WTC11 (cell line): ENCODE measurements at regions not wholly inside any gene's neighbourhood (a gene's known extent, or its start where the extent isn't known, plus 50 kb on each side); places are given as distances from the start of the nearest gene placed in this dataset.

ENCODE experiments used
- ATAC-seq: fragments of 200-7000 bp; cut with Tn5 transposase; 2 replicates; pipeline ENCODE4 v1.10.0; 2021; ENCODE audit warnings: mild to moderate bottlenecking, moderate library complexity
- CTCF ChIA-PET: fragments of 300-600 bp; sonication (Branson Sonifier 250); formaldehyde crosslinking; loops from one replicate; lab custom pipeline; 2021; ENCODE audit warnings: antibody characterized with exemption; lab: Charles Lee
- POLR2A ChIA-PET: fragments of 350-600 bp; sonication (Branson Sonifier 250); formaldehyde crosslinking; loops from one replicate; lab custom pipeline; 2021; ENCODE audit warnings: antibody characterized with exemption; lab: Charles Lee
- DNase-seq: peaks from one replicate; pipeline ENCODE4 v3.0.0; 2021; ENCODE audit warnings: low spot score
- H3K27ac Mint-ChIP-seq: 2 replicates; pipeline ENCODE4 v1.8.0; 2021; ENCODE audit warnings: mixed read lengths
- H3K27me3 Mint-ChIP-seq: 2 replicates; pipeline ENCODE4 v1.8.0; 2021; ENCODE audit warnings: low read depth, mild to moderate bottlenecking, moderate library complexity, mixed read lengths
- H3K36me3 Mint-ChIP-seq: 2 replicates; pipeline ENCODE4 v1.8.0; 2021; ENCODE audit warnings: mixed read lengths
- H3K4me1 Mint-ChIP-seq: 2 replicates; pipeline ENCODE4 v1.8.0; 2022; ENCODE audit warnings: mixed read lengths
- H3K4me3 Mint-ChIP-seq: 2 replicates; pipeline ENCODE4 v1.8.0; 2021; ENCODE audit warnings: mild to moderate bottlenecking, moderate library complexity, mixed read lengths
- H3K9me3 Mint-ChIP-seq: 2 replicates; pipeline ENCODE4 v1.8.0; 2021; ENCODE audit warnings: mixed read lengths
- ATF1 ChIP-seq: sonication (generic); formaldehyde crosslinking; IDR thresholded peaks from 2 replicates; pipeline ENCODE4 v1.8.1; 2023; ENCODE audit warnings: mild to moderate bottlenecking, moderate library complexity, missing genetic modification reagents
- EMX1 ChIP-seq: fragments of 250-450 bp; sonication (Bioruptor Pico); IDR thresholded peaks from 2 replicates; pipeline ENCODE4 v1.8.0; 2021; ENCODE audit warnings: mild to moderate bottlenecking
- FOXJ3 ChIP-seq: sonication (generic); formaldehyde crosslinking; IDR thresholded peaks from 2 replicates; pipeline ENCODE4 v1.9.0; 2021; ENCODE audit warnings: missing genetic modification reagents, mild to moderate bottlenecking, borderline replicate concordance
- FOXK1 ChIP-seq: sonication (generic); formaldehyde crosslinking; IDR thresholded peaks from 2 replicates; pipeline ENCODE4 v1.8.0; 2022; ENCODE audit warnings: mild to moderate bottlenecking, moderate library complexity, missing genetic modification reagents
- MXD4 ChIP-seq: fragments of 250-450 bp; sonication (Bioruptor Pico); IDR thresholded peaks from 2 replicates; pipeline ENCODE4 v1.8.0; 2021; ENCODE audit warnings: mild to moderate bottlenecking, moderate library complexity, borderline replicate concordance
- NFYB ChIP-seq: sonication (generic); formaldehyde crosslinking; conservative IDR thresholded peaks from 2 replicates; pipeline ENCODE4 v1.8.0; 2022; ENCODE audit warnings: low read depth, missing genetic modification reagents
- PRRX2 ChIP-seq: fragments of 250-450 bp; sonication (Bioruptor Pico); IDR thresholded peaks from 2 replicates; pipeline ENCODE4 v1.8.0; 2021; ENCODE audit warnings: mild to moderate bottlenecking
- RORB ChIP-seq: fragments of 250-450 bp; sonication (Bioruptor Pico); IDR thresholded peaks from 2 replicates; pipeline ENCODE4 v1.9.0; 2021; ENCODE audit warnings: mild to moderate bottlenecking
- TCF7 ChIP-seq: sonication (generic); formaldehyde crosslinking; IDR thresholded peaks from 2 replicates; pipeline ENCODE4 v1.8.0; 2022; ENCODE audit warnings: mild to moderate bottlenecking, low read depth, missing genetic modification reagents, moderate library complexity
- TEAD1 ChIP-seq: sonication (generic); formaldehyde crosslinking; IDR thresholded peaks from 2 replicates; pipeline ENCODE4 v1.8.0; 2022; ENCODE audit warnings: mild to moderate bottlenecking, missing genetic modification reagents
- TEAD4 ChIP-seq: sonication (generic); formaldehyde crosslinking; IDR thresholded peaks from 2 replicates; pipeline ENCODE4 v1.8.0; 2022; ENCODE audit warnings: mild to moderate bottlenecking, missing genetic modification reagents
- ZNF232 ChIP-seq: sonication (generic); formaldehyde crosslinking; IDR thresholded peaks from 2 replicates; pipeline ENCODE4 v1.8.0; 2022; ENCODE audit warnings: mild to moderate bottlenecking, missing genetic modification reagents
- ZNF423 ChIP-seq: fragments of 250-450 bp; sonication (Bioruptor Pico); IDR thresholded peaks from 2 replicates; pipeline ENCODE4 v2.1.2; 2022; ENCODE audit warnings: mild to moderate bottlenecking, moderate library complexity
- ZNF671 ChIP-seq: fragments of 250-450 bp; sonication (Bioruptor Pico); IDR thresholded peaks from 2 replicates; pipeline ENCODE4 v1.8.0; 2021; ENCODE audit warnings: mild to moderate bottlenecking
- TF ChIP-seq, protein P1 (sequence below): sonication (generic); formaldehyde crosslinking; IDR thresholded peaks from 2 replicates; pipeline ENCODE4 v1.8.0; 2023; ENCODE audit warnings: missing genetic modification reagents
- TF ChIP-seq, protein P2 (sequence below): sonication (generic); formaldehyde crosslinking; IDR thresholded peaks from 2 replicates; pipeline ENCODE4 v1.8.1; 2022; ENCODE audit warnings: low read depth, missing genetic modification reagents, borderline replicate concordance
- TF ChIP-seq, protein P3 (sequence below): sonication (generic); formaldehyde crosslinking; IDR thresholded peaks from 2 replicates; pipeline ENCODE4 v1.8.1; 2023; ENCODE audit warnings: mild to moderate bottlenecking, missing genetic modification reagents, borderline replicate concordance
- TF ChIP-seq, protein P4 (sequence below): fragments of 250-450 bp; sonication (Bioruptor Pico); conservative IDR thresholded peaks from 2 replicates; pipeline ENCODE4 v1.9.0; 2021; ENCODE audit warnings: mild to moderate bottlenecking
- TF ChIP-seq, protein P5 (sequence below): fragments of 250-450 bp; sonication (Bioruptor Pico); IDR thresholded peaks from 2 replicates; pipeline ENCODE4 v1.9.0; 2021; ENCODE audit warnings: mild to moderate bottlenecking
- TF ChIP-seq, protein P6 (sequence below): sonication (generic); formaldehyde crosslinking; conservative IDR thresholded peaks from 2 replicates; pipeline ENCODE4 v1.8.1; 2022; ENCODE audit warnings: mild to moderate bottlenecking, missing genetic modification reagents
- TF ChIP-seq, protein P7 (sequence below): fragments of 250-450 bp; sonication (Bioruptor Pico); IDR thresholded peaks from 2 replicates; pipeline ENCODE4 v1.9.0; 2021; ENCODE audit warnings: mild to moderate bottlenecking
- TF ChIP-seq, protein P8 (sequence below): fragments of 250-450 bp; sonication (Bioruptor Pico); IDR thresholded peaks from 2 replicates; pipeline ENCODE4 v1.8.0; 2021; ENCODE audit warnings: mild to moderate bottlenecking

DNA sequence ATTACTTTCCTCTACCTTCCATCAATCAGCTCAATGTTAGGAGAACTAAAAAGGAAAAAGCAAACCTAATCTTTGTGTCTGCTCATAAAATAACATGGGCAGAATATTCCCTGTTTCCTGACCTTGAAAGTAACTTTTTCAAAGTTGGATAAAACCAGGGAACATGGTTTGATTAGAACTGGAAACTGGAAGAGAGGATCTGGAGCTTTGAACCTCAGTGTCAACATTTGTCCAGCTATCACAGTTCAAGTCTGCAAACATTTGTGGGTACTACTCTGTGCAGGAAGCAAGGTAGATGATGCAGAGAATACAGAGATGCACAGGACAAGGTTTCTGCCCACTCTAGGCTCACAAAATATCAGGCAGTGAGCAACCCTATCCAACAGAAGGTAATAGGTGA lies 86.4 kb upstream of the TAB3 start:
- Mint-ChIP-seq H3K4me1 (peaks cover 14% of the 10 kb centered on the region), H3K36me3 (no peaks in the 10 kb centered on the region), H3K4me3 (no peak overlapping the region), H3K27me3 (peaks cover 10% of the 10 kb centered on the region; the same call in 1 of the 2 replicates), H3K27ac (no peak overlapping the region), H3K9me3 (no peaks in the 10 kb centered on the region)
- TF ChIP-seq, protein P1, sequence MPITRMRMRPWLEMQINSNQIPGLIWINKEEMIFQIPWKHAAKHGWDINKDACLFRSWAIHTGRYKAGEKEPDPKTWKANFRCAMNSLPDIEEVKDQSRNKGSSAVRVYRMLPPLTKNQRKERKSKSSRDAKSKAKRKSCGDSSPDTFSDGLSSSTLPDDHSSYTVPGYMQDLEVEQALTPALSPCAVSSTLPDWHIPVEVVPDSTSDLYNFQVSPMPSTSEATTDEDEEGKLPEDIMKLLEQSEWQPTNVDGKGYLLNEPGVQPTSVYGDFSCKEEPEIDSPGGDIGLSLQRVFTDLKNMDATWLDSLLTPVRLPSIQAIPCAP (CRISPR knock-in tag), result no peak
- TF ChIP-seq TCF7 (CRISPR knock-in tag) (no peak), TEAD1 (CRISPR knock-in tag) (no peak), NFYB (CRISPR knock-in tag) (no peak), PRRX2 (CRISPR knock-in tag) (no peak), TEAD4 (CRISPR knock-in tag) (no peak), ZNF671 (no peak)
- TF ChIP-seq, protein P2, sequence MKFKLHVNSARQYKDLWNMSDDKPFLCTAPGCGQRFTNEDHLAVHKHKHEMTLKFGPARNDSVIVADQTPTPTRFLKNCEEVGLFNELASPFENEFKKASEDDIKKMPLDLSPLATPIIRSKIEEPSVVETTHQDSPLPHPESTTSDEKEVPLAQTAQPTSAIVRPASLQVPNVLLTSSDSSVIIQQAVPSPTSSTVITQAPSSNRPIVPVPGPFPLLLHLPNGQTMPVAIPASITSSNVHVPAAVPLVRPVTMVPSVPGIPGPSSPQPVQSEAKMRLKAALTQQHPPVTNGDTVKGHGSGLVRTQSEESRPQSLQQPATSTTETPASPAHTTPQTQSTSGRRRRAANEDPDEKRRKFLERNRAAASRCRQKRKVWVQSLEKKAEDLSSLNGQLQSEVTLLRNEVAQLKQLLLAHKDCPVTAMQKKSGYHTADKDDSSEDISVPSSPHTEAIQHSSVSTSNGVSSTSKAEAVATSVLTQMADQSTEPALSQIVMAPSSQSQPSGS (CRISPR knock-in tag), result no peak
- TF ChIP-seq, protein P3, sequence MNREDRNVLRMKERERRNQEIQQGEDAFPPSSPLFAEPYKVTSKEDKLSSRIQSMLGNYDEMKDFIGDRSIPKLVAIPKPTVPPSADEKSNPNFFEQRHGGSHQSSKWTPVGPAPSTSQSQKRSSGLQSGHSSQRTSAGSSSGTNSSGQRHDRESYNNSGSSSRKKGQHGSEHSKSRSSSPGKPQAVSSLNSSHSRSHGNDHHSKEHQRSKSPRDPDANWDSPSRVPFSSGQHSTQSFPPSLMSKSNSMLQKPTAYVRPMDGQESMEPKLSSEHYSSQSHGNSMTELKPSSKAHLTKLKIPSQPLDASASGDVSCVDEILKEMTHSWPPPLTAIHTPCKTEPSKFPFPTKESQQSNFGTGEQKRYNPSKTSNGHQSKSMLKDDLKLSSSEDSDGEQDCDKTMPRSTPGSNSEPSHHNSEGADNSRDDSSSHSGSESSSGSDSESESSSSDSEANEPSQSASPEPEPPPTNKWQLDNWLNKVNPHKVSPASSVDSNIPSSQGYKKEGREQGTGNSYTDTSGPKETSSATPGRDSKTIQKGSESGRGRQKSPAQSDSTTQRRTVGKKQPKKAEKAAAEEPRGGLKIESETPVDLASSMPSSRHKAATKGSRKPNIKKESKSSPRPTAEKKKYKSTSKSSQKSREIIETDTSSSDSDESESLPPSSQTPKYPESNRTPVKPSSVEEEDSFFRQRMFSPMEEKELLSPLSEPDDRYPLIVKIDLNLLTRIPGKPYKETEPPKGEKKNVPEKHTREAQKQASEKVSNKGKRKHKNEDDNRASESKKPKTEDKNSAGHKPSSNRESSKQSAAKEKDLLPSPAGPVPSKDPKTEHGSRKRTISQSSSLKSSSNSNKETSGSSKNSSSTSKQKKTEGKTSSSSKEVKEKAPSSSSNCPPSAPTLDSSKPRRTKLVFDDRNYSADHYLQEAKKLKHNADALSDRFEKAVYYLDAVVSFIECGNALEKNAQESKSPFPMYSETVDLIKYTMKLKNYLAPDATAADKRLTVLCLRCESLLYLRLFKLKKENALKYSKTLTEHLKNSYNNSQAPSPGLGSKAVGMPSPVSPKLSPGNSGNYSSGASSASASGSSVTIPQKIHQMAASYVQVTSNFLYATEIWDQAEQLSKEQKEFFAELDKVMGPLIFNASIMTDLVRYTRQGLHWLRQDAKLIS (CRISPR knock-in tag), result no peak
- TF ChIP-seq, protein P4, sequence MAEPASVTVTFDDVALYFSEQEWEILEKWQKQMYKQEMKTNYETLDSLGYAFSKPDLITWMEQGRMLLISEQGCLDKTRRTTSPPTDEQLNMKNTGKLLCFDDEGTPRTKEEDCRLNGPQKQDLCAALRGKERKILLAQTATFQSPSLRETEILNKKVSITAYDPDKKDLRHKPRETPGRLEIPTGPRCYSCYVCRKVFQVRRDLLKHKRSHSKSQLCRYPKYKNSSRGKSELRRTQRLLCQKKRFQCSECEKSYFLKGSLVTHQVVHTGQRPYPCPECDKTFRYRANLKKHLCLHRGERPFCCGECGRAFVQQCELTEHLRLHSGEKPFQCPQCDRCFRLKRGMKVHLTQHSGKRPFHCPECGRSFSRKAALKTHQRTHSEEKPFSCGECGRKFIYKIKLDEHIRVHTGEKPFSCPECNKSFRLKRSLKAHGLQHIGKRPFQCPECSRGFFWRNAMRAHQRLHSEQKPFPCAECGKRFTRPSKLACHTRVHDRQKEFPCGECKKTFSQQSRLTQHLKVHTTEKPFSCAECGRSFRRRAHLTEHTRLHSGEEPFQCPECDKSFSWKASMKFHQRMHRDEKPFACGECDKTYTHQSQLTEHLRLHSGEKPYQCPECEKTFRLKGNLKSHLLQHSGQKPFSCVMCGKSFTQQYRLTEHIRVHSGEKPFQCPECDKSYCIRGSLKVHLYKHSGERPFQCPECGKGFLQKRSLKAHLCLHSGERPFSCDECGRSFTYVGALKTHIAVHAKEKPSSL (CRISPR knock-in tag), result no peak
- DNase-seq, result no peak
- ChIA-PET POLR2A (no interaction called here), CTCF (no interaction called here)
- no peak for ATAC-seq

DNA sequence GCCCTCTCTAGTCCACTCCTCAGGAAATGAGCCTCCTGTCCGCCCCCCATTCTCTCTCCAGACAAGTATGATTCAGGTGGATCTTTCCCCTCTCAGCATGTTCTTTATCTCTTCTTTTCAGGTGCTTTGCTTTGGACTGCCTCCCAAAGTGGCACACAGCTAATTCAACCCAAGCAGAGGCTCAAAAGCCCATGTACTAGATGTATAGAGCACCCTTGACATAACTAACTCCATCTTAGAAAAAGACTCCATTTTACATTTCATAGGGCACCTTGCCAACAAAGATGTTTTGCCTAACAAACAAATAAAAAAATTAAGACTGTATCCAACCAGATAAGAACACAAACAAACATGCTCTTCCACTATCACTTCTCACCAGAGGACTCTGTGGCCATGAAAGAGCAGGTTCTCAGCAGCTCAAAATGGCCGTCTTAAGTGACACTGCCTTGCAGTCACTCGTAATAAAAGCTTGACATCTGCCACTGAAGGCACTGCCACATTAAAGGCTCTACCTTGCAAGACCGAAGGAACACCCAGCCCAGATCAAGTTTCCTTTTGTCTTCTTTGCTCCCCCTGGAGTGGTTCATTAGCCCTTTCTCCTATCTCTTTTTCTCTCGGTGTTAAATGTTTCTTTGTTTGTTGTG lies 84.9 kb upstream of the TAB3 start:
- Mint-ChIP-seq H3K36me3 (no peaks in the 10 kb centered on the region), H3K4me1 (peaks cover 14% of the 10 kb centered on the region), H3K27ac (no peak overlapping the region), H3K9me3 (no peaks in the 10 kb centered on the region), H3K4me3 (no peak overlapping the region), H3K27me3 (peaks cover 10% of the 10 kb centered on the region; the same call in 1 of the 2 replicates)
- DNase-seq (no peak), ATAC-seq (peak; percentile 49)
- POLR2A ChIA-PET, result no interaction called here
- CTCF ChIA-PET, result interaction anchor here (1.6 kb wide), 1 partner anchor 25 kb away, joined by 3 read pairs; no protein-coding TSS in a partner anchor
- no peak for TF ChIP-seq ATF1
- TF ChIP-seq, protein P5, sequence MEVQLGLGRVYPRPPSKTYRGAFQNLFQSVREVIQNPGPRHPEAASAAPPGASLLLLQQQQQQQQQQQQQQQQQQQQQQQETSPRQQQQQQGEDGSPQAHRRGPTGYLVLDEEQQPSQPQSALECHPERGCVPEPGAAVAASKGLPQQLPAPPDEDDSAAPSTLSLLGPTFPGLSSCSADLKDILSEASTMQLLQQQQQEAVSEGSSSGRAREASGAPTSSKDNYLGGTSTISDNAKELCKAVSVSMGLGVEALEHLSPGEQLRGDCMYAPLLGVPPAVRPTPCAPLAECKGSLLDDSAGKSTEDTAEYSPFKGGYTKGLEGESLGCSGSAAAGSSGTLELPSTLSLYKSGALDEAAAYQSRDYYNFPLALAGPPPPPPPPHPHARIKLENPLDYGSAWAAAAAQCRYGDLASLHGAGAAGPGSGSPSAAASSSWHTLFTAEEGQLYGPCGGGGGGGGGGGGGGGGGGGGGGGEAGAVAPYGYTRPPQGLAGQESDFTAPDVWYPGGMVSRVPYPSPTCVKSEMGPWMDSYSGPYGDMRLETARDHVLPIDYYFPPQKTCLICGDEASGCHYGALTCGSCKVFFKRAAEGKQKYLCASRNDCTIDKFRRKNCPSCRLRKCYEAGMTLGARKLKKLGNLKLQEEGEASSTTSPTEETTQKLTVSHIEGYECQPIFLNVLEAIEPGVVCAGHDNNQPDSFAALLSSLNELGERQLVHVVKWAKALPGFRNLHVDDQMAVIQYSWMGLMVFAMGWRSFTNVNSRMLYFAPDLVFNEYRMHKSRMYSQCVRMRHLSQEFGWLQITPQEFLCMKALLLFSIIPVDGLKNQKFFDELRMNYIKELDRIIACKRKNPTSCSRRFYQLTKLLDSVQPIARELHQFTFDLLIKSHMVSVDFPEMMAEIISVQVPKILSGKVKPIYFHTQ (CRISPR knock-in tag), result no peak
- TF ChIP-seq, protein P6, sequence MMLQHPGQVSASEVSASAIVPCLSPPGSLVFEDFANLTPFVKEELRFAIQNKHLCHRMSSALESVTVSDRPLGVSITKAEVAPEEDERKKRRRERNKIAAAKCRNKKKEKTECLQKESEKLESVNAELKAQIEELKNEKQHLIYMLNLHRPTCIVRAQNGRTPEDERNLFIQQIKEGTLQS (CRISPR knock-in tag), result no peak
- no peak for TF ChIP-seq EMX1 (CRISPR knock-in tag)
- no peak for TF ChIP-seq FOXJ3 (CRISPR knock-in tag)
- TF ChIP-seq, protein P7, sequence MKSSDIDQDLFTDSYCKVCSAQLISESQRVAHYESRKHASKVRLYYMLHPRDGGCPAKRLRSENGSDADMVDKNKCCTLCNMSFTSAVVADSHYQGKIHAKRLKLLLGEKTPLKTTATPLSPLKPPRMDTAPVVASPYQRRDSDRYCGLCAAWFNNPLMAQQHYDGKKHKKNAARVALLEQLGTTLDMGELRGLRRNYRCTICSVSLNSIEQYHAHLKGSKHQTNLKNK (CRISPR knock-in tag), result no peak
- no peak for TF ChIP-seq FOXK1 (CRISPR knock-in tag)
- no peak for TF ChIP-seq RORB (CRISPR knock-in tag)
- no peak for TF ChIP-seq MXD4 (CRISPR knock-in tag)
- TF ChIP-seq ZNF423 (CRISPR knock-in tag), result no peak
- TF ChIP-seq, protein P8, sequence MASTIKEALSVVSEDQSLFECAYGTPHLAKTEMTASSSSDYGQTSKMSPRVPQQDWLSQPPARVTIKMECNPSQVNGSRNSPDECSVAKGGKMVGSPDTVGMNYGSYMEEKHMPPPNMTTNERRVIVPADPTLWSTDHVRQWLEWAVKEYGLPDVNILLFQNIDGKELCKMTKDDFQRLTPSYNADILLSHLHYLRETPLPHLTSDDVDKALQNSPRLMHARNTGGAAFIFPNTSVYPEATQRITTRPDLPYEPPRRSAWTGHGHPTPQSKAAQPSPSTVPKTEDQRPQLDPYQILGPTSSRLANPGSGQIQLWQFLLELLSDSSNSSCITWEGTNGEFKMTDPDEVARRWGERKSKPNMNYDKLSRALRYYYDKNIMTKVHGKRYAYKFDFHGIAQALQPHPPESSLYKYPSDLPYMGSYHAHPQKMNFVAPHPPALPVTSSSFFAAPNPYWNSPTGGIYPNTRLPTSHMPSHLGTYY (CRISPR knock-in tag), result no peak
- TF ChIP-seq ZNF232, result no peak
